HG02970 (cell line): ENCODE measurements at regions not wholly inside any gene's neighbourhood (a gene's known extent, or its start where the extent isn't known, plus 50 kb on each side); places are given as distances from the start of the nearest gene placed in this dataset.

ENCODE experiments used
- ATAC-seq: cut with Tn5 transposase; IDR thresholded peaks from one replicate; pipeline ENCODE4 v1.9.1; 2021; ENCODE audit warnings: mild to moderate bottlenecking, moderate library complexity, moderate number of reproducible peaks; ENCODE audit not compliant: unreplicated experiment, low FRiP score

DNA sequence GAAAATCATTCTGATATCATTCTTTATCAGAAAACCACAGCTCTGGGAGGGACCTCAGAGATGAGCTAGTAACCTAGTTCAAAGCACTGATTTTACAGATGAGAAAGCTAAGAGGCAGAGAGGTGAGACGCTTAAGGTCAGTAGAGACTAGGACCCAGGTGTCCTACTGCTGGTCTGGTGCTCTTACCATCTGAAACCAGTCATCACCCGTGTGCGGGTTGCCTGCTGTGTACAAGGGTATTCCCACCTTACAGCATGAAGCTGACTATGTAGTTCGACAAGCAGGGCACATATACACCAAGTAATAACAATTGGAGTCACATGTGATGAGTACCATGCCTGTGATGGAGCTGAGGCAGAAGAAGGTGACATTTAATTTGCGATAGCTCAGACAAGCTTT is 133.7 kb downstream of the ADAMTS15 start:
- ATAC-seq, result no peak

DNA sequence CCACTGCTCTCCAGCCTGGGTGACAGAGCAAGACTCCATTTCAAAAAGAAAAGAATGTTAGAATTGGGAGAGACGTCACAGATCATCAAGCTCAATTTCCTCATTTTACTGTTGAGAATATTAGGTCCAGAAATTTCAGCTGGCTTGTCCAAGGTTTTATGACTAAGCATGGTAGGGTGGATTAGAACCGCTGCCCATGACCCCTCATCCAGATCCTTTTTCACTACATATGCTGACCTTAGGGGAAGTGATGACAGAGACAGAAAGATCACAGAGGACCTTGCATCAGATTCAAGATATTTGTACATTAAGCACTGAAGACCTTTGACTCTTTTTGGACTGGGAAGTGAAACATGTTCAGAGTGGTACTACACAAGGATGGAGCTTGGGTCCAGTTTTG is 134.5 kb downstream of the ADAMTS15 start:
- no peak for ATAC-seq

- ATAC-seq, result no peak
Measured at GRCh38 chr11:130583801-130584211, 135.4 kb downstream of the ADAMTS15 start.

GRCh38 chr11:130585545-130585944 is 137.1 kb downstream of the ADAMTS15 start:
- ATAC-seq, result no peak

DNA sequence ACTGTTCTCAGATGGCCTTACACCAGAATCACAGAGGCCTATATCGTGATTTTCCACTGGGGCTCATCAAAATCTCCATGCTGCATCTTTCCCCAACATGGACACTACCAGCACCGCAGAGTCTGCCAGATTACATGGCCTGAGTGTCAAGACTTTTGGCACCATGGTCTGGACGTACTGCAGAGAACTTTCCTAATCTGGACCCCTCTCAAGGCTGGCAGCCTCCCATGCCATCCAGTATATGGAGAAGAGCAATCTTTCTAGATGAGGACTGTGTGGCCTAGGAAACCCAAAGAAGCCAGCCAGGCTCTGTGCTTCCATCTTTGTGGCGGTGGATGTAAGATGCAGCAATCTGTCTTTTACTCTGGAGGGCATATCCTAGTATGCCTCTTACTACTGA is 139.2 kb downstream of the ADAMTS15 start:
- ATAC-seq, result no peak

GRCh38 chr11:130588471-130588870 is 140.0 kb downstream of the ADAMTS15 start:
- ATAC-seq, result no peak

DNA sequence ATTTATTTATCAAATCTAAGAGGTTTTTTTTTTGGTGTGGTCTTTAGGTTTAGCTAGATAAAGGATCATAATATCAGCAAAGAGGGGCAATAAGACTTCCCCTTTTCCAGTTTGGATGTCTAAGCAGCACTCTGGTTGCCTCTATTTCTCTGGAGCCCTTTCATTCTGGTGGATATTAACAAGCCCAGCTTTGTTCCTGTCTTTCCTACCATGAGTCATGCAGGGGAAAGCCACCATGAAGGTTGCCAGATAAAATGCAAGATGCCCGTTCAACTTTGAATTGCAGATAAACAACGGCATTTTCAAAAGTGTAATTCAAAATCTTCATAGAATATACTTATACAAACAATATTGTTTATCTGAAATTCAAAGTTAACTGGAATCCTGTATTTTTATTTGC is 143.6 kb downstream of the ADAMTS15 start:
- no peak for ATAC-seq

DNA sequence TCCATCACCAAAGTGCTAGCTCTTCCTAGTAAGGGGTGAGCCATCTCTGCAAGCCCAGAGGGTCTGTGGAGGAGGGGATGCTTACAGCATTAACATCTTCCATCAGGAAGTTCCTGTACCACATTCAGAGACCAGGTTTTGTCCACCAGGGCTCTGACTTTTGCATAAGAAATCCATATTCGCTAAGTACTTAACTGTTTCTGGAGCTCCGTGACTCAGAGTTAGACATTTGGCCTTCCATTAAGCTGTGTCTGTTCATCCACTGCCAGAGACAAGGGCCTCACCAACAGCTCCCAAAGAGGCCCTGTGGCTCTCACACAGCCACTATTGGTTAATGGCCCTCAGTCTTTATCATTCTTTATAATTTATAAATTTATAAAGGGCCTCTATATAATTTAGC is 144.6 kb downstream of the ADAMTS15 start:
- ATAC-seq, result no peak

DNA sequence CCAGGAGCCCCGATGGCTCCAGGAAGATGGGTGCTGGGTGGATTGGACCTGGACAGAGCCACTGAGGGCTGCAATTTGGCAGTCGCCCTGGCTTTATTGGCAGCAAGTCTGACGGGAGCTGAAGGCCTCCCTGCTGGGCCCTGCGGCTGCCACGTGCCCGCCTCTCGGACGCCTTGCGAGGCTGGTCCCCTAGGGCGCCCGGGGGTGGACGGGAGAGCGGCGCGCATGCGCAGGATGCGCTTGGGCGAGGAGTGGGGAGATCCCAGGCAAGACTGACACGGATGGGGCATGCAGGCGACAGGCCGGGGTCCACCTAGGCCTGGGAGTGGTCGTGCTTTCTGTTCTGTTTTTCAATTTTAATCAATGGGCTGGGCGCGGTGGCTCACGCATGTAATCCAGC is 150.0 kb downstream of the ADAMTS15 start:
- no peak for ATAC-seq

GRCh38 chr11:130599073-130599654 is 150.7 kb downstream of the ADAMTS15 start:
- ATAC-seq, result no peak

GRCh38 chr11:130600139-130600538 is 151.7 kb downstream of the ADAMTS15 start:
- no peak for ATAC-seq

GRCh38 chr11:130600616-130601015 is 152.2 kb downstream of the ADAMTS15 start:
- ATAC-seq, result no peak

DNA sequence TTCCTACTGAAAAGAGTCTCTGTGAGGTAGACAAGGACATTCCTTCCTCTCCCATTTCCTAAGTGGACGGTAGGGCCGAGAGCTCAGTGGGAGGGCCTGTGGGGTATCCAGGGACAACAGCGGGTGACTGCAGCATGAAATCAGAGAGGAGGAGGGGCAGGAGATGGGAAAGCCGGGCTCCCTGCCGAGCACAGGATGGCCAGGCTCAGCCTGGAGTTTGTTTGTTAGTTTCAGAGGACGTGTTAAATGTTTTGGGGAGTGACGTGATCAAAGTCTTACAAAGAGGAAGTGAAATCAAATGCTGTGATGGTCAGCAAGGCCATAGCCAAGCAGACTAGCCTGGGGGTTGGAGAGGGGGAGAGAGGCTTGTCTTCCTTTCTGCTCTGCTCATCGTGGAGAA is 152.7 kb downstream of the ADAMTS15 start:
- ATAC-seq, result no peak

DNA sequence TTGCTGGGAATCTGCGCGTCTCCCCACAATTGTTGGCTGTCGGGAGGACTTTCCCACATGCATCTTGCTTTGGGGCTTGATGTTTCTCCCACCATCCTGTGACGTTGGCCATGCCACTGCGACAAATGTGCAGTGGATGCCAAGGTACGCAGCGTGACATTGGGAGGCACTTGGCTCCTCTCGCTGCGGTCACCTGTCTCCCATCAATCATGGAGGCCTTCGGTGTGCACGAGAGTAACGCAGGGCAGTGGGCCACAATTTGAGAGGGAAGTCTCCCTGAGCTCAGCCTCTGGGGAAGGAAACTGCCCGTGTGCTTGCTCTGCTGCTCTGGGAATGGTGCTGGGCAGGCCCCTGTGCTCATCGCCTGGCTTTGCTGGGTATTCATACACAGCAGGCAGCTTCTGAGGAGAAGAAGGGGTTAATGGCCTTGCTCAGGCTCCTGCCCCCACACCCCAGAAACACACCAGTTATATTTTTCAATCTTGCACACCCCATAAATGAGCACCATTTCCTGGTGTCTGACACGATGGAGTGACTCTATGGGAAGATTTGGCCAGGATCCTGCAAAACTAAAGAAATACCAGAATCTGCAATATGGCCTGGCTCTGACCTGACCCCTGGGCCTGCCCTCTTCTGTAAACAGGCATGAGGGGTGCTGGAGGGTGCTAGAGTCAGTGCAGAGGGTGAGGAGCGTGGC is 153.5 kb downstream of the ADAMTS15 start:
- ATAC-seq, result no peak

DNA sequence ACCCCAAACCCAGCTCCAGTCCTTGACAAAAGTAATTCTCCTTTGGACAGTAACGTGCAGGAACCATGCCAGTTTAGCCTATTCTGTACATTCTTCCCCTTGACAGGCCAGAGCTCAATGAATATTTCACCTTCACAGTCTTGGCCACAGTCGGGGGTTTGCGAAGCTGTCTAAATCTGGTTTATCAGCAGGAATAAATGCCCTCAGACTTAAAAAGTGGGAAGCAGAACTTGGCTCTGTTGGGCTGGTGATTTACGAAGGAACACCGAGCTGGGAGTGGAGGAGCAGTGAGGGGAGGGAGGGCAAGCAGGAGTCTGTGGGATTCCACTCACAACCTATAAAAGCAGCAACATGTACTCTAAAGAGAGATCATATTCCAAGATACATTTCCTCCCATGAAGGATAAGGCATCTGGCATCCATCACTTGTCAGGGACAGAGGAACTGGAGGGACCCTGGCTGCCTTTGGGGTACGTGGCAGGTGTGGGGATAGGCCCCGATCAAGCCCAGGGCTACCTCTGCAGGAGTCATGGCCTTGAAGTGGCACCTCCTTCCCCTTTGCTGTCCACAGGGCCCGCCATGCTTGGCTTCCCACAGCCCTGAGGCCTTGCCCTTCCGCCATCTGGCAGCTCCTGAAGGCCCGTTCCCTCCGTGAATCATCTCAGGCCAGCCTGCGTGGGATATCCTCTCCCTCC is 154.3 kb downstream of the ADAMTS15 start:
- no peak for ATAC-seq

- ATAC-seq, result no peak
Measured at GRCh38 chr11:130603335-130603906, 155.0 kb downstream of the ADAMTS15 start.

GRCh38 chr11:130604606-130605005 is 156.2 kb downstream of the ADAMTS15 start:
- ATAC-seq, result no peak

- no peak for ATAC-seq
Measured at GRCh38 chr11:130606178-130606577, 157.7 kb downstream of the ADAMTS15 start.

DNA sequence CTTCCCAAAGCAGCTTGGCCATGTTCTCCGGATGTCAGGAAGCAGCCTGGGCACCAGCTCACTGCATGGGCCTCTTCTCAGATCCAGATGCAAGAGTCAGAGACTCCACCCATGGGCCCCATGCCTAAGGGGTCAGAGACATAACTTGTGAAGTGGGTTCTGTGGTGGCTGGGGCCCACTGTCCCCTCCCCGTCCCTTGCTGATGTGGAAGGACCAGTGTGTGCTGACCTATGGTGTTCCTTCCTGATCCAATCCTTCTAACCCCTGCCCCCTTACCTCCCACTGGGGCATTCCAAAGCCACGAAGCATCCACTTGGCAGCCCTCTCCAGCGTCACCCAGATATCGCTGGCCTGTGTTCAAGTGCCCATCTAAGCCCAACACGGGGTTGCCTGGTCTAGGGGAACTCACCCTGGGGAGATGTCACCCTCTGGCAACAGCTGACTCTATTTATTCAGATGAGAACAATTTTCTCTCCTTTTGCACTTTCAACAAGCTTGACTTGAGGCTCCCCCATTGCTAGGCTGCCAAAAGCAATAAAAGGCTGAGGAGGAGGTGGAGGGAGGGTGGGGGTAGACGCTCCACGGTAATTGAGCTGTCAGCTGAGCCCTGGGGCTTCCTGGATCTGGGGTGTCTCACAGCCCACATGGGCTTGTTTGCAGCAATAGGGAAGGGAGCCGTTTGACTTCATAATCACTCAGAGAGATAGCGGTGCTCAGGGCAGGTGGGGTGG is 158.5 kb downstream of the ADAMTS15 start:
- ATAC-seq, result no peak

DNA sequence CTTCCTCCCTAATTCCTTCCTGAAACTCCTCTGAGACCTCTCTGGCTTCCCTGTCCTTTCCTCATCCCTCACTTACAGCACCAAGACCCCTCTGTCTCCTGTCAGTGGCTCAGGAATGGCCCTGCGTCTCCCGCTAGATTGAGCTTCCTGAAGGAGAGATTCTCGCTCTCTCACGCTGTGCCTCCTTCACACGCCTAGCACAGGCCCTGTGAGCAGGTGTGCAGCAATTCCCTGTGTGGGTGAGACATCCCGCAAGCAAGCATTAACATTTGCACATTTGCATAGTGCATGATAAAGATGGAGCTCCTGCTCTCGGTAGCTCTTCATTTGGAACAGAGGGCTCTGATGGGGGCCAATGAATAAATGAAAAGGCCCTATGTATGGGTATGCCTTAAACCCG is 159.8 kb downstream of the ADAMTS15 start:
- no peak for ATAC-seq
